HepG2 (cell line): ENCODE measurements at regions not wholly inside any gene's neighbourhood (a gene's known extent, or its start where the extent isn't known, plus 50 kb on each side); places are given as distances from the start of the nearest gene placed in this dataset.

Source experiments
- CEBPG ChIP-seq: IDR thresholded peaks from 2 replicates; pipeline ENCODE4 v1.6.1; 2016
- HNF1B ChIP-seq: sonication (generic); formaldehyde crosslinking; IDR thresholded peaks from 2 replicates; pipeline ENCODE4 v1.5.1; 2020; ENCODE audit warnings: mild to moderate bottlenecking, moderate library complexity, missing genetic modification reagents
- KLF6 ChIP-seq: IDR thresholded peaks from 2 replicates; pipeline ENCODE4 v1.8.0; 2016; ENCODE audit warnings: missing biosample characterization, missing genetic modification reagents
- MBD4 ChIP-seq: IDR thresholded peaks from 2 replicates; pipeline ENCODE4 v1.6.1; 2012; ENCODE audit warnings: low read length, inconsistent platforms, borderline replicate concordance
- MED1 ChIP-seq: sonication (generic); formaldehyde crosslinking; IDR thresholded peaks from 2 replicates; pipeline ENCODE4 v1.4.0; 2020; ENCODE audit warnings: missing genetic modification reagents
- NFE2L2 ChIP-seq: fragments of 150-350 bp; IDR thresholded peaks from 2 replicates; pipeline ENCODE4 v1.6.1; 2014; ENCODE audit warnings: low read length
- SNAPC4 ChIP-seq: sonication (generic); formaldehyde crosslinking; IDR thresholded peaks from 2 replicates; pipeline ENCODE4 v1.4.0; 2020; ENCODE audit warnings: mild to moderate bottlenecking, missing genetic modification reagents
- ZBED4 ChIP-seq: sonication (generic); formaldehyde crosslinking; IDR thresholded peaks from 2 replicates; pipeline ENCODE4 v1.4.0; 2020; ENCODE audit warnings: missing genetic modification reagents, borderline replicate concordance
- ZNF773 ChIP-seq: sonication (generic); formaldehyde crosslinking; IDR thresholded peaks from 2 replicates; pipeline ENCODE4 v1.4.0; 2020; ENCODE audit warnings: missing genetic modification reagents, borderline replicate concordance
- ZNF850 ChIP-seq: sonication (generic); formaldehyde crosslinking; conservative IDR thresholded peaks from 2 replicates; pipeline ENCODE4 v1.9.0; 2021; ENCODE audit warnings: mild to moderate bottlenecking, missing genetic modification reagents
- TF ChIP-seq, protein P1 (sequence below): sonication (generic); formaldehyde crosslinking; IDR thresholded peaks from 2 replicates; pipeline ENCODE4 v1.5.0; 2020; ENCODE audit warnings: mild to moderate bottlenecking, low read depth, missing genetic modification reagents, borderline replicate concordance
- TF ChIP-seq, protein P2 (sequence below): sonication (generic); formaldehyde crosslinking; IDR thresholded peaks from 2 replicates; pipeline ENCODE4; 2020; ENCODE audit warnings: missing genetic modification reagents, mild to moderate bottlenecking, borderline replicate concordance
- TF ChIP-seq, protein P3 (sequence below): IDR thresholded peaks from 2 replicates; pipeline ENCODE4 v1.6.1; 2016

- TF ChIP-seq SNAPC4 (no peak), MED1 (peak; percentile 67), ZBED4 (0 out of 2 replicates have a peak, but pooled peaks have one; percentile 23), ZNF773 (CRISPR knock-in tag) (no peak), ZNF850 (CRISPR knock-in tag) (no peak), NFE2L2 (no peak), CEBPG (CRISPR knock-in tag) (peak; percentile 32; the same call in 1 of the 2 replicates), KLF6 (CRISPR knock-in tag) (no peak), HNF1B (peak; percentile 86), MBD4 (no peak)
- TF ChIP-seq, protein P1, sequence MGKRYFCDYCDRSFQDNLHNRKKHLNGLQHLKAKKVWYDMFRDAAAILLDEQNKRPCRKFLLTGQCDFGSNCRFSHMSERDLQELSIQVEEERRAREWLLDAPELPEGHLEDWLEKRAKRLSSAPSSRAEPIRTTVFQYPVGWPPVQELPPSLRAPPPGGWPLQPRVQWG (CRISPR knock-in tag), result no peak
- TF ChIP-seq, protein P2, sequence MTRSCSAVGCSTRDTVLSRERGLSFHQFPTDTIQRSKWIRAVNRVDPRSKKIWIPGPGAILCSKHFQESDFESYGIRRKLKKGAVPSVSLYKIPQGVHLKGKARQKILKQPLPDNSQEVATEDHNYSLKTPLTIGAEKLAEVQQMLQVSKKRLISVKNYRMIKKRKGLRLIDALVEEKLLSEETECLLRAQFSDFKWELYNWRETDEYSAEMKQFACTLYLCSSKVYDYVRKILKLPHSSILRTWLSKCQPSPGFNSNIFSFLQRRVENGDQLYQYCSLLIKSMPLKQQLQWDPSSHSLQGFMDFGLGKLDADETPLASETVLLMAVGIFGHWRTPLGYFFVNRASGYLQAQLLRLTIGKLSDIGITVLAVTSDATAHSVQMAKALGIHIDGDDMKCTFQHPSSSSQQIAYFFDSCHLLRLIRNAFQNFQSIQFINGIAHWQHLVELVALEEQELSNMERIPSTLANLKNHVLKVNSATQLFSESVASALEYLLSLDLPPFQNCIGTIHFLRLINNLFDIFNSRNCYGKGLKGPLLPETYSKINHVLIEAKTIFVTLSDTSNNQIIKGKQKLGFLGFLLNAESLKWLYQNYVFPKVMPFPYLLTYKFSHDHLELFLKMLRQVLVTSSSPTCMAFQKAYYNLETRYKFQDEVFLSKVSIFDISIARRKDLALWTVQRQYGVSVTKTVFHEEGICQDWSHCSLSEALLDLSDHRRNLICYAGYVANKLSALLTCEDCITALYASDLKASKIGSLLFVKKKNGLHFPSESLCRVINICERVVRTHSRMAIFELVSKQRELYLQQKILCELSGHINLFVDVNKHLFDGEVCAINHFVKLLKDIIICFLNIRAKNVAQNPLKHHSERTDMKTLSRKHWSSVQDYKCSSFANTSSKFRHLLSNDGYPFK, result no peak
- TF ChIP-seq, protein P3, sequence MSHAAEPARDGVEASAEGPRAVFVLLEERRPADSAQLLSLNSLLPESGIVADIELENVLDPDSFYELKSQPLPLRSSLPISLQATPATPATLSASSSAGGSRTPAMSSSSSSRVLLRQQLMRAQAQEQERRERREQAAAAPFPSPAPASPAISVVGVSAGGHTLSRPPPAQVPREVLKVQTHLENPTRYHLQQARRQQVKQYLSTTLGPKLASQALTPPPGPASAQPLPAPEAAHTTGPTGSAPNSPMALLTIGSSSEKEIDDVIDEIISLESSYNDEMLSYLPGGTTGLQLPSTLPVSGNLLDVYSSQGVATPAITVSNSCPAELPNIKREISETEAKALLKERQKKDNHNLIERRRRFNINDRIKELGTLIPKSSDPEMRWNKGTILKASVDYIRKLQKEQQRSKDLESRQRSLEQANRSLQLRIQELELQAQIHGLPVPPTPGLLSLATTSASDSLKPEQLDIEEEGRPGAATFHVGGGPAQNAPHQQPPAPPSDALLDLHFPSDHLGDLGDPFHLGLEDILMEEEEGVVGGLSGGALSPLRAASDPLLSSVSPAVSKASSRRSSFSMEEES (CRISPR knock-in tag), result peak; percentile 17; the same call in 1 of the 2 replicates
These were observed 105.1 kb upstream of the PDE4B start (continued) for GRCh38 chr1:65687428-65688214.
